ENCODE measurements at regions not wholly inside any gene's neighbourhood (a gene's known extent, or its start where the extent isn't known, plus 50 kb on each side); places are given as distances from the start of the nearest gene placed in this dataset.

GRCh38 chr18:78757014-78757413 is 222.6 kb upstream of the SALL3 start:
- TF ChIP-seq HNRNPL (IDR thresholded peaks at IDR 0.05; ENCODE audit: low read depth, low read length) = no peak
- TF ChIP-seq ZNF138 (CRISPR knock-in tag; IDR thresholded peaks at IDR 0.05; ENCODE audit: low read depth) = no peak
- TF ChIP-seq JUNB (CRISPR knock-in tag; IDR thresholded peaks at IDR 0.05; ENCODE audit: borderline replicate concordance) = no peak
- TF ChIP-seq ZNF709 (CRISPR knock-in tag; IDR thresholded peaks at IDR 0.05) = no peak
- TF ChIP-seq KIAA2018 (CRISPR knock-in tag; IDR thresholded peaks at IDR 0.05; ENCODE audit: borderline replicate concordance) = no peak
- no peak for TF ChIP-seq ZBTB7A (CRISPR knock-in tag; IDR thresholded peaks at IDR 0.05)

All from HepG2 (cell line).